Parathyroid adenoma (tissue), 2 donors: ENCODE measurements at regions not wholly inside any gene's neighbourhood (a gene's known extent, or its start where the extent isn't known, plus 50 kb on each side); places are given as distances from the start of the nearest gene placed in this dataset.

Experiments used
- H2AFZ ChIP-seq: fragments of 300-600 bp; sonication (generic); one replicate; pipeline ENCODE4 v1.7.0; 2017; ENCODE audit warnings: antibody characterized with exemption, mild to moderate bottlenecking
- H3K27ac ChIP-seq: fragments of 300-600 bp; sonication (generic); one replicate; pipeline ENCODE4 v1.7.0; 2017
- H3K27me3 ChIP-seq: fragments of 300-600 bp; sonication (generic); one replicate; pipeline ENCODE4 v1.7.0; 2017; ENCODE audit warnings: low read length; ENCODE audit not compliant: control insufficient read depth, insufficient read depth
- H3K36me3 ChIP-seq: fragments of 300-600 bp; sonication (generic); one replicate; pipeline ENCODE4 v1.7.0; 2017; ENCODE audit warnings: low read length; ENCODE audit not compliant: control insufficient read depth, insufficient read depth
- H3K4me1 ChIP-seq: fragments of 300-600 bp; sonication (generic); one replicate; pipeline ENCODE4 v1.7.0; 2017; ENCODE audit warnings: control low read depth
- H3K4me2 ChIP-seq: fragments of 300-600 bp; sonication (generic); one replicate; pipeline ENCODE4 v1.7.0; 2017; ENCODE audit warnings: low read length
- H3K4me3 ChIP-seq: fragments of 300-600 bp; sonication (generic); one replicate; pipeline ENCODE4 v1.7.0; 2017; ENCODE audit warnings: low read depth, low read length
- H3K79me2 ChIP-seq: fragments of 300-600 bp; sonication (generic); one replicate; pipeline ENCODE4 v1.7.0; 2017; ENCODE audit warnings: control low read depth
- H3K9ac ChIP-seq: fragments of 300-600 bp; sonication (generic); one replicate; pipeline ENCODE4 v1.7.0; 2017; ENCODE audit warnings: mild to moderate bottlenecking
- H3K9me3 ChIP-seq: fragments of 300-600 bp; sonication (generic); one replicate; pipeline ENCODE4 v1.7.0; 2017; ENCODE audit warnings: low read length; ENCODE audit not compliant: control insufficient read depth
- CTCF ChIP-seq: fragments of 300-600 bp; sonication (generic); IDR thresholded peaks from one replicate; pipeline ENCODE4 v1.7.0; 2017; ENCODE audit warnings: antibody characterized with exemption, mild to moderate bottlenecking
- donor health status: primary hyperparathyroidism.

- no peak overlapping the region for H3K4me3 ChIP-seq
- no peaks in the 10 kb centered on the region for H3K9me3 ChIP-seq
- no peak overlapping the region for H3K9ac ChIP-seq
Measured at GRCh38 chr2:20135631-20136050, 84.2 kb upstream of the LAPTM4A start.

GRCh38 chr2:20132990-20133535 is 81.6 kb upstream of the LAPTM4A start:
- TF ChIP-seq CTCF, result no peak
- no peaks in the 10 kb centered on the region for H3K4me1 ChIP-seq

More at GRCh38 chr2:20135631-20136050, 84.2 kb upstream of the LAPTM4A start:
- Histone ChIP-seq H3K36me3 (no peaks in the 10 kb centered on the region), H3K27ac (no peak overlapping the region), H3K4me1 (no peaks in the 10 kb centered on the region), H3K27me3 (no peaks in the 10 kb centered on the region), H3K4me2 (no peak overlapping the region), H2AFZ (peak overlapping the region; percentile 65), H3K79me2 (no peaks in the 10 kb centered on the region)
- TF ChIP-seq CTCF, result peak; percentile 83

GRCh38 chr2:20130821-20131645 is 79.6 kb upstream of the LAPTM4A start:
- Histone ChIP-seq H3K9ac (no peak overlapping the region), H3K9me3 (no peaks in the 10 kb centered on the region), H3K4me1 (no peaks in the 10 kb centered on the region), H3K4me3 (no peak overlapping the region), H3K27me3 (no peaks in the 10 kb centered on the region), H3K36me3 (no peaks in the 10 kb centered on the region), H3K4me2 (no peak overlapping the region), H3K79me2 (no peaks in the 10 kb centered on the region), H3K27ac (no peak overlapping the region), H2AFZ (no peak overlapping the region)
- no peak for TF ChIP-seq CTCF

More at GRCh38 chr2:20132990-20133535, 81.6 kb upstream of the LAPTM4A start:
- Histone ChIP-seq H3K4me3 (no peak overlapping the region), H3K4me2 (no peak overlapping the region), H3K27ac (no peak overlapping the region), H3K9me3 (no peaks in the 10 kb centered on the region), H2AFZ (no peak overlapping the region), H3K27me3 (no peaks in the 10 kb centered on the region), H3K9ac (no peak overlapping the region), H3K79me2 (no peaks in the 10 kb centered on the region), H3K36me3 (no peaks in the 10 kb centered on the region)

GRCh38 chr2:20130160-20130560 is 78.7 kb upstream of the LAPTM4A start:
- H3K36me3 ChIP-seq, result no peaks in the 10 kb centered on the region
- no peak overlapping the region for H3K4me3 ChIP-seq
- no peak overlapping the region for H3K27ac ChIP-seq
- H3K9ac ChIP-seq, result no peak overlapping the region
- no peak overlapping the region for H2AFZ ChIP-seq
- no peaks in the 10 kb centered on the region for H3K79me2 ChIP-seq
- TF ChIP-seq CTCF, result no peak
- H3K4me2 ChIP-seq, result no peak overlapping the region
- H3K27me3 ChIP-seq, result no peaks in the 10 kb centered on the region
- no peaks in the 10 kb centered on the region for H3K9me3 ChIP-seq
- H3K4me1 ChIP-seq, result no peaks in the 10 kb centered on the region
